H9 (cell line): ENCODE measurements at regions not wholly inside any gene's neighbourhood (a gene's known extent, or its start where the extent isn't known, plus 50 kb on each side); places are given as distances from the start of the nearest gene placed in this dataset.

ENCODE experiments used
- DNase-seq: peaks from one replicate; pipeline ENCODE4 v3.0.0-alpha.2; 2017
- H2AFZ ChIP-seq: one replicate; pipeline ENCODE4 v1.6.1; 2013; ENCODE audit warnings: mild to moderate bottlenecking, low read length, control low read depth, moderate library complexity
- H2AK5ac ChIP-seq: 2 replicates; pipeline ENCODE4 v1.6.1; 2013; ENCODE audit warnings: low read length, control low read depth, mixed read lengths; ENCODE audit not compliant: insufficient read length
- H2BK120ac ChIP-seq: one replicate; pipeline ENCODE4 v1.6.1; 2013; ENCODE audit warnings: low read depth, mild to moderate bottlenecking, low read length, control low read depth, inconsistent platforms; ENCODE audit not compliant: poor library complexity, severe bottlenecking
- H2BK12ac ChIP-seq: 2 replicates; pipeline ENCODE4 v1.6.1; 2013; ENCODE audit warnings: low read length, control low read depth, mixed read lengths, low read depth; ENCODE audit not compliant: insufficient read length
- H2BK15ac ChIP-seq: 2 replicates; pipeline ENCODE4 v1.6.1; 2013; ENCODE audit warnings: low read depth, low read length, control low read depth
- H2BK20ac ChIP-seq: one replicate; pipeline ENCODE4 v1.6.1; 2013; ENCODE audit warnings: low read depth, mild to moderate bottlenecking, low read length, control low read depth, inconsistent platforms; ENCODE audit not compliant: poor library complexity, severe bottlenecking
- H2BK5ac ChIP-seq: 2 replicates; pipeline ENCODE4 v1.6.1; 2013; ENCODE audit warnings: low read length, control low read depth, mixed read lengths; ENCODE audit not compliant: insufficient read length
- H3K14ac ChIP-seq: 2 replicates; pipeline ENCODE4 v1.6.1; 2013; ENCODE audit warnings: low read length, control low read depth; ENCODE audit not compliant: insufficient read depth
- H3K18ac ChIP-seq: 2 replicates; pipeline ENCODE4 v1.6.1; 2013; ENCODE audit warnings: low read depth, mild to moderate bottlenecking, mixed read lengths, low read length, control low read depth; ENCODE audit not compliant: insufficient read length
- H3K23ac ChIP-seq: 2 replicates; pipeline ENCODE4 v1.6.1; 2013; ENCODE audit warnings: low read length, control low read depth, mixed read lengths, low read depth; ENCODE audit not compliant: insufficient read length
- H3K23me2 ChIP-seq: 2 replicates; pipeline ENCODE4 v1.6.1; 2013; ENCODE audit warnings: low read depth, mild to moderate bottlenecking, mixed read lengths, low read length, control low read depth; ENCODE audit not compliant: insufficient read length, poor library complexity, severe bottlenecking
- H3K27ac ChIP-seq: 2 replicates; pipeline ENCODE4 v1.5.1; 2013; ENCODE audit warnings: low read length, control low read depth, mixed read lengths, low read depth; ENCODE audit not compliant: insufficient read length
- H3K27me3 ChIP-seq: 2 replicates; pipeline ENCODE4 v1.6.1; 2013; ENCODE audit warnings: low read length, control low read depth, inconsistent platforms; ENCODE audit not compliant: insufficient read depth
- H3K4ac ChIP-seq: 2 replicates; pipeline ENCODE4 v1.6.1; 2013; ENCODE audit warnings: low read depth, mild to moderate bottlenecking, control low read depth, inconsistent platforms, low read length, moderate library complexity
- H3K4me1 ChIP-seq: 2 replicates; pipeline ENCODE4 v1.6.1; 2013; ENCODE audit warnings: low read length, control low read depth, inconsistent platforms; ENCODE audit not compliant: insufficient read depth
- H3K4me2 ChIP-seq: 2 replicates; pipeline ENCODE4 v1.6.1; 2013; ENCODE audit warnings: low read length, control low read depth, mixed read lengths; ENCODE audit not compliant: insufficient read length, insufficient read depth
- H3K56ac ChIP-seq: 2 replicates; pipeline ENCODE4 v1.6.1; 2013; ENCODE audit warnings: low read depth, mild to moderate bottlenecking, mixed read lengths, low read length, control low read depth; ENCODE audit not compliant: insufficient read length
- H3K79me1 ChIP-seq: 2 replicates; pipeline ENCODE4 v1.6.1; 2013; ENCODE audit warnings: low read depth, mild to moderate bottlenecking, moderate library complexity, low read length, control low read depth, inconsistent platforms; ENCODE audit not compliant: insufficient read depth, poor library complexity, severe bottlenecking
- H3K79me2 ChIP-seq: 2 replicates; pipeline ENCODE4 v1.6.1; 2013; ENCODE audit warnings: low read length, control low read depth, inconsistent platforms; ENCODE audit not compliant: insufficient read depth
- H3K9ac ChIP-seq: 2 replicates; pipeline ENCODE4 v1.6.1; 2013; ENCODE audit warnings: low read length, control low read depth, mixed read lengths; ENCODE audit not compliant: insufficient read length; ENCODE audit errors: extremely low read depth
- H3K9me3 ChIP-seq: one replicate; pipeline ENCODE4 v1.6.1; 2013; ENCODE audit warnings: low read depth, low read length, inconsistent platforms; ENCODE audit not compliant: control insufficient read depth
- H3T11ph ChIP-seq: one replicate; pipeline ENCODE4 v1.6.1; 2013; ENCODE audit warnings: mild to moderate bottlenecking, low read length, control low read depth, inconsistent platforms
- H4K20me1 ChIP-seq: one replicate; pipeline ENCODE4 v1.6.1; 2013; ENCODE audit not compliant: control insufficient read depth, insufficient read length, insufficient read depth
- H4K5ac ChIP-seq: 2 replicates; pipeline ENCODE4 v1.6.1; 2013; ENCODE audit warnings: low read depth, mild to moderate bottlenecking, mixed read lengths, low read length, control low read depth; ENCODE audit not compliant: insufficient read length
- H4K8ac ChIP-seq: replicated peaks from 2 replicates; pipeline ENCODE4 v1.6.1; 2013; ENCODE audit warnings: low read length, control low read depth, mixed read lengths, low read depth; ENCODE audit not compliant: insufficient read length
- H4K91ac ChIP-seq: 2 replicates; pipeline ENCODE4 v1.6.1; 2013; ENCODE audit warnings: low read depth, mild to moderate bottlenecking, moderate library complexity, mixed read lengths, low read length, control low read depth; ENCODE audit not compliant: insufficient read length
- H3K27ac Mint-ChIP-seq, 3 experiments: 2 replicates in 2 of 3; 3 replicates in 1 of 3; pipeline ENCODE4 v1.8.0; 2020 to 2021; ENCODE audit warnings: mixed read lengths in 3 of 3, mild to moderate bottlenecking in 1 of 3, moderate library complexity in 1 of 3
- H3K27me3 Mint-ChIP-seq: 2 replicates; pipeline ENCODE4 v1.8.0; 2021; ENCODE audit warnings: low read depth, mild to moderate bottlenecking, moderate library complexity, mixed read lengths
- H3K36me3 Mint-ChIP-seq, 3 experiments: 2 replicates in 2 of 3; 3 replicates in 1 of 3; pipeline ENCODE4 v1.8.0; 2020 to 2021; ENCODE audit warnings: low read depth in 3 of 3, mixed read lengths in 3 of 3; ENCODE audit not compliant: insufficient read depth in 1 of 3
- H3K4me1 Mint-ChIP-seq, 2 experiments: 2 replicates each; pipeline ENCODE4 v1.8.0; 2020; ENCODE audit warnings: mixed read lengths in 2 of 2
- H3K4me3 Mint-ChIP-seq, 2 experiments: 2 replicates in 1 of 2; 3 replicates in 1 of 2; pipeline ENCODE4 v1.8.0; 2020 to 2021; ENCODE audit warnings: mild to moderate bottlenecking in 2 of 2, mixed read lengths in 2 of 2, moderate library complexity in 1 of 2
- H3K9me3 Mint-ChIP-seq, 2 experiments: 2 replicates in 1 of 2; 3 replicates in 1 of 2; pipeline ENCODE4 v1.8.0; 2020; ENCODE audit warnings: mild to moderate bottlenecking in 2 of 2, mixed read lengths in 2 of 2, moderate library complexity in 1 of 2
- CTCF ChIP-seq: fragments of 200-600 bp; sonication (generic); conservative IDR thresholded peaks from 3 replicates; pipeline ENCODE4 v1.8.0; 2021; ENCODE audit warnings: antibody characterized with exemption, mild to moderate bottlenecking
- WGBS: extraction: QIAGEN DNeasy Blood & Tissue Kit; methylation state at CpG from one replicate; pipeline ENCODE4 v1.1.7; 2013; ENCODE audit warnings: missing lambda C conversion rate, low lambda C conversion rate, mixed read lengths; ENCODE audit not compliant: insufficient read length; ENCODE audit errors: extremely low coverage; 5-methylcytosine and 5-hydroxymethylcytosine counted together

DNA sequence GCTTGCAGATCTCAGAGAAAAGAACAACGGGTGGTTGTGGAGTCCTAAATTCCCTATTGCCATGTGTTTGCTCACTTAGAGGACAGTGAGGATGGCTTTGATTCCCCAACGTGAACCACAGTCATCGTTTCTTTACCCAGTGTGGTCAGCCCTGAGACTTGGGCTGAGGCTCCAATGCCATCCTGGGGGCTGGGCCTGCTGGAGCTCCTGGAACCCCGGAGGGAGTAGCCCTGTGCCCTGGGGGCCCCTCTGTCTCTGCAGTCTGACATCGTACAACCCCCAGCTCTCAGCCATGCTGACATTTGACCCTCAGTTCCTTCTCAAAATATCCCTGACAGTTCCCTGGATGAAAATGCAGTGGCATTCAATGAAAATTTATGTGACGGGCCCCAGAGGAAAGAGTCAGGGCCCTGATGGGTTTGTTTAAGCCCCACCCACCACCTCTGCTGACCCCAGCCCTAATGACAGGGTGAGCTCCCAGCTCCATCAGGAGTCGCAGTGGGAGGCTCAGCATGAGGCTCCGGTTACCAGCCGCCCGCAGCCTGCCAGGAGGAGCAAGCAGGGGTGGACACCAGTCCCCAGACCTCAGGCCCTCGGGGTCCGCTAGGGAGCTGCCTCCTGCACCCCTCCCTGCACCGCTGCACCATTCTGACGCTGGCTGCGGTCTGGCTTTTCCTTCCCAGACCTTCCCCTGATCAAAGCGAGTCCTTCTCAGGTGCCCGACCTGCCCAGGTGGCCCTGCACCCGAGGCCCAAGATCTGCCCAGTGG, 120.9 kb downstream of the TWIST2 start:
- H2BK20ac ChIP-seq, result no peak overlapping the region
- H3K36me3 Mint-ChIP-seq, result peaks cover 0 to 3% (median 0%) of the 10 kb centered on the region in 3 experiments; a peak in 2 of 7 replicates
- H3K79me1 ChIP-seq, result no peaks in the 10 kb centered on the region
- H4K5ac ChIP-seq, result no peak overlapping the region
- H3K56ac ChIP-seq, result no peak overlapping the region
- no peaks in the 10 kb centered on the region for H3K4me1 ChIP-seq
- no peak overlapping the region for H3K18ac ChIP-seq
- H2BK15ac ChIP-seq, result no peak overlapping the region
- H2AFZ ChIP-seq, result no peak overlapping the region
- no peaks in the 10 kb centered on the region for H3K9me3 ChIP-seq
- H3K4me1 Mint-ChIP-seq, result peaks cover 9 to 10% of the 10 kb centered on the region in 2 experiments; a peak in 3 of 4 replicates
- no peak overlapping the region for H3K14ac ChIP-seq
- no peak overlapping the region for H2BK5ac ChIP-seq
- no peak overlapping the region for H3K4me3 Mint-ChIP-seq
- no peaks in the 10 kb centered on the region for H3K27me3 ChIP-seq
- H3K23me2 ChIP-seq, result no peaks in the 10 kb centered on the region
- H4K20me1 ChIP-seq, result no peaks in the 10 kb centered on the region
- no peak overlapping the region for H3T11ph ChIP-seq
- no peak overlapping the region for H3K9ac ChIP-seq
- no peak overlapping the region for H3K23ac ChIP-seq
- H2AK5ac ChIP-seq, result no peak overlapping the region
- H4K8ac ChIP-seq, result no peak overlapping the region
- DNase-seq, result no peak
- no CpG with 5 or more reads among the region's 18 CpGs for WGBS
- no peaks in the 10 kb centered on the region; a peak in 1 of 5 replicates for H3K9me3 Mint-ChIP-seq
- H3K27me3 Mint-ChIP-seq, result peaks cover 42% of the 10 kb centered on the region
- TF ChIP-seq CTCF, result no peak
- no peak overlapping the region for H3K4ac ChIP-seq
- H3K79me2 ChIP-seq, result no peaks in the 10 kb centered on the region
- no peak overlapping the region for H4K91ac ChIP-seq
- no peak overlapping the region for H3K27ac Mint-ChIP-seq
- no peak overlapping the region for H3K4me2 ChIP-seq
- H2BK120ac ChIP-seq, result no peak overlapping the region
- no peak overlapping the region for H2BK12ac ChIP-seq
- H3K27ac ChIP-seq, result no peak overlapping the region
